ENCODE measurements at regions not wholly inside any gene's neighbourhood (a gene's known extent, or its start where the extent isn't known, plus 50 kb on each side); places are given as distances from the start of the nearest gene placed in this dataset.

DNA sequence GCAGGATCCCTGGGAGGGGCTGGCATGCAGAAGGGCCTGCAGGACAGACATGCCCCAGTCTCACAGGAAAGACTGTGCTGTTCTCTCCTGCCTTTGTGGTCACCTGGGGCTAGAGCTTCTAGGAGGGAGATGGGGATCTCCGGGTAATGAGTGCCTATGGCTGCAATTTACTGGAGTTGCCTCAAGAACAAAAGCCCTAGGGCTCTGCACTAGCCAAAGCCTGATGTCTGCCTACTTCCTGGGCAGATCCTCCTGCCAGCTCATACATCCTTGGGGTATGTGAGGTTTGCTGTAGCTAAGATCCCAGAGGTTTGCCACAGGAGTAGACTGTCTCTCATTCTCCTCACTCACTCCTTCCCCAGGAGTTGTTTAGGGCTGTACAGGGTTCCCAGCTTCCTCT lies 106.9 kb upstream of the PPFIA2 start:
- Histone ChIP-seq H3K27ac (ENCODE audit: low read depth in 1 of 2, low read length in 2 of 2) (no peak overlapping the region), H3K4me3 (replicated peaks in 1 of 3; ENCODE audit: low read depth in 2 of 3, low read length in 3 of 3) (no peak overlapping the region), H3K4me2 (replicated peaks; ENCODE audit: extremely low read depth, low read length, poor library complexity, severe bottlenecking) (no peak overlapping the region), H4K20me1 (ENCODE audit: insufficient read depth, low read length) (no peaks in the 10 kb centered on the region), H3K4me1 (ENCODE audit: control insufficient read depth in 1 of 2, insufficient read depth in 2 of 2, low read length in 2 of 2) (no peaks in the 10 kb centered on the region), H3K79me2 (ENCODE audit: insufficient read depth, low read length) (no peaks in the 10 kb centered on the region), H3K36me3 (replicated peaks in 1 of 2; ENCODE audit: control insufficient read depth in 1 of 2, insufficient read depth in 2 of 2, low read length in 2 of 2) (no peaks in the 10 kb centered on the region), H3K9me3 (replicated peaks in 1 of 2; ENCODE audit: control insufficient read depth in 1 of 2, insufficient read depth in 1 of 2, low read length in 2 of 2) (no peaks in the 10 kb centered on the region), H3K9ac (ENCODE audit: insufficient read depth, low read length, poor library complexity, severe bottlenecking) (no peak overlapping the region), H3K27me3 (ENCODE audit: control insufficient read depth in 2 of 2, insufficient read depth in 2 of 2, low read length in 2 of 2) (no peaks in the 10 kb centered on the region), H2AFZ (ENCODE audit: insufficient read depth, low read depth, low read length, poor library complexity, severe bottlenecking) (no peak overlapping the region)
- Mint-ChIP-seq H3K27ac (no peak overlapping the region), H3K27me3 (ENCODE audit: low read depth in 3 of 3) (peaks cover 0 to 2% (median 2%) of the 10 kb centered on the region in 3 donors), H3K4me3 (no peak overlapping the region), H3K9me3 (peaks cover 0 to 2% (median 2%) of the 10 kb centered on the region in 7 donors), H3K36me3 (no peaks in the 10 kb centered on the region), H3K4me1 (no peaks in the 10 kb centered on the region)
- no CpG with 5 or more reads among the region's 1 CpG for WGBS (ENCODE audit: insufficient coverage)
- TF ChIP-seq, protein P1, sequence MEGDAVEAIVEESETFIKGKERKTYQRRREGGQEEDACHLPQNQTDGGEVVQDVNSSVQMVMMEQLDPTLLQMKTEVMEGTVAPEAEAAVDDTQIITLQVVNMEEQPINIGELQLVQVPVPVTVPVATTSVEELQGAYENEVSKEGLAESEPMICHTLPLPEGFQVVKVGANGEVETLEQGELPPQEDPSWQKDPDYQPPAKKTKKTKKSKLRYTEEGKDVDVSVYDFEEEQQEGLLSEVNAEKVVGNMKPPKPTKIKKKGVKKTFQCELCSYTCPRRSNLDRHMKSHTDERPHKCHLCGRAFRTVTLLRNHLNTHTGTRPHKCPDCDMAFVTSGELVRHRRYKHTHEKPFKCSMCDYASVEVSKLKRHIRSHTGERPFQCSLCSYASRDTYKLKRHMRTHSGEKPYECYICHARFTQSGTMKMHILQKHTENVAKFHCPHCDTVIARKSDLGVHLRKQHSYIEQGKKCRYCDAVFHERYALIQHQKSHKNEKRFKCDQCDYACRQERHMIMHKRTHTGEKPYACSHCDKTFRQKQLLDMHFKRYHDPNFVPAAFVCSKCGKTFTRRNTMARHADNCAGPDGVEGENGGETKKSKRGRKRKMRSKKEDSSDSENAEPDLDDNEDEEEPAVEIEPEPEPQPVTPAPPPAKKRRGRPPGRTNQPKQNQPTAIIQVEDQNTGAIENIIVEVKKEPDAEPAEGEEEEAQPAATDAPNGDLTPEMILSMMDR (IDR thresholded peaks at IDR 0.05), result no peak
- DNase-seq, result no peak
- intact Hi-C loops (cut with micrococcal nuclease), result no loop called here

DNA sequence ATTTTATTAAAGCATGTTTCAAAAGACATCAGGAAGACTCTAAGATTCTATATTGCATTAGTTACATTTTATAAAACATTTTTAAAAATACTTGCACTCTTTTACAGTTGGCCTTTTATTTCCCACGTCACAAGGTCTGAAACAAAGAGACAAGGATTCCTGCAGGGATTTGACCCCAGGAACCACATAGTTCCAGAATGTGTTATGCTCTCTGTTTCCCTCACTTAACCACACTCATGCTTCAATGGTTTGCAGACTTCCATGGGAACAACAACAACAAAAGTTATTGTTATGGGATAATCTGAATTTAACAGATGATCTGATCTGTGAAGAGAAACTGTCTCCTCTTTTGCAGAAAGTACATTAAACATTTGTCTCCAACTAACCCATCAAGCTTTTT lies 104.3 kb upstream of the PPFIA2 start:
- no peak overlapping the region for H3K4me3 ChIP-seq (replicated peaks in 1 of 3; ENCODE audit: low read depth in 2 of 3, low read length in 3 of 3)
- H3K27me3 ChIP-seq (ENCODE audit: control insufficient read depth in 2 of 2, insufficient read depth in 2 of 2, low read length in 2 of 2), result no peaks in the 10 kb centered on the region
- no peaks in the 10 kb centered on the region for H3K9me3 ChIP-seq (replicated peaks in 1 of 2; ENCODE audit: control insufficient read depth in 1 of 2, insufficient read depth in 1 of 2, low read length in 2 of 2)
- no peak for DNase-seq
- Mint-ChIP-seq H3K4me3 (no peak overlapping the region), H3K36me3 (no peaks in the 10 kb centered on the region), H3K4me1 (no peaks in the 10 kb centered on the region), H3K27ac (no peak overlapping the region), H3K27me3 (ENCODE audit: low read depth in 3 of 3) (peaks cover 2 to 4% (median 4%) of the 10 kb centered on the region in 3 donors), H3K9me3 (peaks cover 0 to 2% (median 2%) of the 10 kb centered on the region in 7 donors)
- intact Hi-C loops (cut with micrococcal nuclease), result no loop called here
- H3K4me1 ChIP-seq (ENCODE audit: control insufficient read depth in 1 of 2, insufficient read depth in 2 of 2, low read length in 2 of 2), result no peaks in the 10 kb centered on the region
- no peak overlapping the region for H3K4me2 ChIP-seq (replicated peaks; ENCODE audit: extremely low read depth, low read length, poor library complexity, severe bottlenecking)
- no peaks in the 10 kb centered on the region for H4K20me1 ChIP-seq (ENCODE audit: insufficient read depth, low read length)
- no peak overlapping the region for H3K9ac ChIP-seq (ENCODE audit: insufficient read depth, low read length, poor library complexity, severe bottlenecking)
- no peaks in the 10 kb centered on the region for H3K36me3 ChIP-seq (replicated peaks in 1 of 2; ENCODE audit: control insufficient read depth in 1 of 2, insufficient read depth in 2 of 2, low read length in 2 of 2)
- H3K27ac ChIP-seq (ENCODE audit: low read depth in 1 of 2, low read length in 2 of 2), result no peak overlapping the region
- TF ChIP-seq, protein P1 (IDR thresholded peaks at IDR 0.05), result no peak
- H3K79me2 ChIP-seq (ENCODE audit: insufficient read depth, low read length), result no peaks in the 10 kb centered on the region
- 100% methylated on average over 1 of the region's 1 CpG for WGBS (ENCODE audit: insufficient coverage)
- H2AFZ ChIP-seq (ENCODE audit: insufficient read depth, low read depth, low read length, poor library complexity, severe bottlenecking), result no peak overlapping the region

All from CD14-positive monocyte (primary cell).